GM21526 (cell line): ENCODE measurements at regions not wholly inside any gene's neighbourhood (a gene's known extent, or its start where the extent isn't known, plus 50 kb on each side); places are given as distances from the start of the nearest gene placed in this dataset.

Source experiments
- ATAC-seq: cut with Tn5 transposase; IDR thresholded peaks from one replicate; pipeline ENCODE4 v1.9.1; 2021; ENCODE audit warnings: moderate library complexity; ENCODE audit not compliant: unreplicated experiment, low FRiP score

DNA sequence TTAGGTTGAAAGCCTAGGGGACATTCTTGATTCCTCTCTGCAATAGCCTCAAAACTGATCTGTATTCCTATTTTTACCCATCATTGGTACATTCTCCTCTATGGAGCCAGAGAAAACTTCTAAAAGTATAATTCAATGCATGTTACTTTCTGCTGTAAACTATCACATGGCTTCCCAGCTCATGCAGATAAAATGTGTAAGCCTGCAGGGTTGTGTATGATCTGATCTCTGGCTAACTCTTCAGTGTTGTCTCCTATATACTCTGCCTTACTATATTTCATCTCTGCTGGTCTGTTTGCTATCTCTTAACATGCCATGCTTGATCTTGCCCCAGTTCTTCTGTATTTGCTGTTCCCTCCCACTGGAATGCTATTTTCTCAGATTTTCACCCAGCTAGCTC lies 323.3 kb upstream of the RSPO3 start:
- ATAC-seq, result no peak

DNA sequence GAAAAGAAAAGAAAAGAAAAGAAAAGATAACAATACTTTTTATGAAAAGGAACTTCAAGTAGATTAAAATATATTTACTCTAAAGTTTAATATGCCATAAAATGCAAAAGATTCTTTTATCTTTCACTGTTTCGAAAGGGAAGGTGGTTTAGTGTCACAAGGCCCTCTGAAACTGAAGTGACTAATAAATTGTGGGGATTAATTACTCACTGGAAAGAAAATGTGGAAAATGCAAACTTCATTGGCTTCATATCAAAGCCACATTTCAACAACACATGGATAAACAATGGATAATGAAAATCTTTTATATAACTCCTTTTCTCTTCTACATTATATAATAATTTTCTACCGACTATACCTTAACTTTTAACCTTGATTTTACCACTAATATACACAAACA lies 320.5 kb upstream of the RSPO3 start:
- ATAC-seq, result no peak

DNA sequence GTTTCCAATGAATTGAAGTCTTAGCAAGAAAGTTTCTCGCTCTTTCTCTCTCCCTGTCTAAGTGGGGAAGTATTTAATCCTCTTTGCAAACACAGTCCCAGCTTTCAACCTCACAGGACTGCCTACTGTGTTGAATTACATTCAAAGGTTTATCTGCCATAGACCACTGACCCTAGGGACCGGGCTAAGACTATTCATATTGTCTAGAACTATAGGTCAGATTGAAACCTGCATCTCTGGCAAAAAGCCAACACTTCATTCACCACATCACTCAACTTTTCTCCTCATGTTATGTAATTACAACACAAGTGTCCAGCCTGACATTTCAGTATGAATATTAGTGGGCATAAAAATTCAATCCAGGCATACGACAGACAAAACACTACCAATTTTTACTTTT lies 314.7 kb upstream of the RSPO3 start:
- ATAC-seq, result no peak

DNA sequence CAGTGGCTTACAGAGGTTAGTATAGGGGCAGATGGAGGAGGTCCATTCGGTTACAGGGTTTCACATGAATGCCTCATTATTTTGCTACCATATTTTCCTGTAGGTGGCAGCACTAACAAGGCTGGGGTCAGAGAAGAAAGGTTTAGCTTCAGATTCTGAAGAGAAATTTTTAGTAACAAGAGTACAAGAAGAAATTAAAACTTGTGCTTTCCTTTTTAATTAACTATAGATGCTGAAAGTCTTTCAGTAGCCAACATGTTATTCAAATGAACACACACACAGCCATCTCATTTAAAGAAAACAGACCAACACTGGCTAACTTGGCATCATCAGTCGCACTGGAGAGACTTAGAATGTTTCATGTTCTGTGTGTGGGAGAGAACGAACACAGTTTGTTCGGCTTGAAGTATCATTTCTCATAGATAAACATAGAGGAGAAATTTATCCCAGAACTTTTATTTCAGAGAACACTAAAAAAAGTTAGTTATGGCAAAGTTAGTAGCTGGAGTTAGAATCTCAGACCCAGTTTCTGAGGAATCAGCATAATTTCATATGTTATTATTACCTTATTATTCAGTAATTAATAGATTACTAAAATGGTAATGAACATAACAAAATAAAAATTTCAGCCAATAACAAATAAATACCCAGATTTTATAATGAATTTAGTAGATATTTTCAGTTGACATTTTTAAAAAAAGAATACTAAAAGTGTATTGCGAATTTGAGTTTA lies 314.0 kb upstream of the RSPO3 start:
- ATAC-seq, result peak; percentile 92

DNA sequence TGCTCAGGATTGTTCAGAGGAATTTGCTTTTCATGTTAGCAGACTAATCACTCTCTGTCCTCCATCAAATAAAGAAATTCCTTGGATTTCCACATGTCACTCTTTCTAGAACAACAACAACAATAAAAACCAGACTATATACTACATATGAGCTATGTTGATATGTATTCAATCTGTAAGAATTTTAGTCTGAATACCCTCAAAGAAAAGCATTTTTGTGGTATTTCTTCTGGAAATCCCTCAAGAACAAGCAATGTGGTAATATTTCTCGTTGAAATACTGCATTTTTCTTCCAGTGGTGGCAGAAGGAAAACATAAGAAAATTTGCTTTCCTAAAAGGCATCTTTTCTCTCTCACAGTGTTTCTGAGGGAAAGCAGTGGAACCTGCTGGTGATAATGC lies 312.6 kb upstream of the RSPO3 start:
- no peak for ATAC-seq

DNA sequence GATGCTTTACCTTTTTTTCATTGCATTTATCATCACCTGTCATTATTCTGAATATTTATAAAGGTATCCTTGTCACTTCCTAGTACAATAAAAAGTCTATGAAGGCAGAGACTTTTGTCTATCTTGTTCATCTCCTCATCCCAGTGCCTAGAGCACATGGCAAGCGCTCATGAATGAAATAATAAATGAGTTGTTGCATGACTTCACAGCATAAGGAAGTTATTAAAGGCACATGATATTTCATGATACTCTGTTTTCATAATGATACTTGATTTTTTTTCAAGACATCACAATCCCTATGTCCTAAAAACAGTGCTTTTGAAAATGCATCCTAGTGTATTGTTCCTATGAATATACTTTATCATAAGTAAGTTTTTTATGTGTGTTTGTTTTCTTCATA lies 310.6 kb upstream of the RSPO3 start:
- no peak for ATAC-seq

DNA sequence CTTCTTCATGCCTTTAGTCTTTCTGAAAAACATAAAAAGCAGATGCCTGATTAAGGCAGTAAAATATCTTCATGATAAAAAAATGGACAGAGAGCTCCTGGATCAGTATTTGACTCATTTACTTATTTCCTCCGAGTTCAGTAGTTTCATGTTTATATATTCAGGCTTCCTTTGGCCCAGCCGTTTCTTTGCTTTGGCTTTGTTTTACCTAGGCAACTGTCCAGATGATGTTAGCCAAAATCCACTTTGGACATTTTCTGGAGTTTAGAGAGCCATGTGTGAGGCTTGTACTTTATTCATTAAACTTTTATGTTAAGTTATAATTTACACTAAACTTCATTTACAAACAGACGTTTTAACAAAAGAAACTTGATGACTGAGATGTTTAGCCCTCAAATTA lies 307.1 kb upstream of the RSPO3 start:
- no peak for ATAC-seq

DNA sequence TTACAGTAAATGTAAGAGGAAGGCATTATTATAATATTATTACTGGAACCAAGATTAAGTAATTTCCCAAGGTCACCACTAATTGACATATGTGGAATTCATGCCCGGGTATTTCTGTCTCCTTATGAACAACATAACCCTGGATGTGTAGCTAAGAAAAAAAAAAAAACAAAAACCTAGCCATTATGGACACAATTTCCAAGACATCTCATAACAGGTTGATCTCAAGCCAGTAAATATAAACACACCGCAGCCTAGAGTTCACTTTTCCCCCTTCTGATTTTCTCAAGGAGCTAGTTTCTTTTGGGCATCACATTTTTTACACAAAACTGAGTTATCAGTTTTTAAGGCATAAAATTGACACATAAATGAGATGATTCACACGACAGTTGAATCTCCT lies 306.5 kb upstream of the RSPO3 start:
- no peak for ATAC-seq

DNA sequence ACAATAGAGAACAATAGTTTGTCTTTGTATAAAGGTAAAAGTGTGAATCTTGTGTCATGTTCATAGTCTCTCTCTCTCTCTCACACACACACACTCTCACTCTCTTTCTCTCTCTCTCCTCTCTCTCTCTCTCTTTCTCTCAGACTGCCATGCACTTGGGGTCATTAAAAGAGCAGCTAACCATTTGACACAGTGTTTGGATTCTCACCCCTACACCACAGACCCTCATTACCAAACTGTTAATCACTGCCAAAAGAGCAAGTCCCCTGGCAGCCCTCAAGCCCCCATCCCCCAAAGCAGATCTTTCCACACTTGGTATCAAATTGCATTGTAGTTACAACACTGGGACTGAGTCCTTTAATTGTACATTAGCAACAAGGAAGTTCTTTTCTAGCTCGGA lies 305.8 kb upstream of the RSPO3 start:
- ATAC-seq, result no peak

DNA sequence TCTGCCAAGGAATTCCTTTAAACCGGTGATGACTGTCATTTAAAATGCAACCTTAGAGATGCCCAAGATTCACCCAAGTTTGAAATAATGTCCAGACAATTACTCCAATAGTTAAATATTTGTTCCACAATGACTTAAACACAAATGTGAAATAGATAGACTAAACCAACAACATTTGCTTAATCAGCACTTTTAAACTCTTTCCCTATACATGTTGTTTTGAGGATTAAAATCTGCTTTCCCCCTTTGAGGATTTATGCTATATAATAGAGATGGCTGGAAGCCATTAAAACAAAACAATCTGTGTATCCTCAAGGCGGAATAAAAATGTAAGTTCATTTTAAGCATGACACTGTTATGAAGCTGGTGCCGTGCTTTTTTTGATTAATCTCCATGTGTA lies 297.8 kb upstream of the RSPO3 start:
- no peak for ATAC-seq

DNA sequence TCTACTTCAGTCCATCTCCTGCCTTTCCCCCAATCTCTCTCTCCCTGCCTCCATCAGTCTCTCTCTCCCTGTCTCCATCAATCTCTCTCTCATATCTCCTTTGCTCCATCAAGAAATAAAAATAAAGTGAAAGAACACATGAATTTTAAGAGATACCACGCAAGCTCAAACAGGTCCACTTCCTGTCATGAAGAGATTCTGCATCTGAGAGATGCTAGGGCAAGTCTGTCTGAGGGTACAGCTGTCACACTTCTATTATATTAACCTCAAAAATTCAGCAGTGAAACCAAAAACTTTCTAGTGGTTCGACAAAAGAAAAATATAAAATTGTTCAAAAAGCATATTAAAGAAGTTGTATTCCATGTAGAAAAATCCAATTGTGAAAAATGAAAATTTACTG lies 296.8 kb upstream of the RSPO3 start:
- no peak for ATAC-seq

DNA sequence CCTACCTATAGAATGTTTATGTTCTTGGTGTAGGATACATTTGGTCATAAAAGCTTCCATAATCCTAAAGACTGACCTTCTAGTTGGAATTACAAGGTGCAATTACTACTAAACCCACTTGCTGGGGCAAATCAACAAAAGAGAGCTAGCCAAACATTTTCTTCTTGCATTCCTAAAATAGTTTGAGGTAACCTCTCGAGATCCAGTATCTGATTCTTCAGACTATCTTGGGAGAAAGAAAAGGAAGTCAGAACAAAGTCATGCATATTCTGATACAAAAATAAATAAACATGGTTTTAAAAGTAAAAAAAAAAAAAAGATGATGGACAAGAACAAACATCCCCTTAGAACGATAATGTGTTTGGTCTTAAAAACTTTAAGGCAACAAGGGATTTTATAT lies 294.2 kb upstream of the RSPO3 start:
- no peak for ATAC-seq

DNA sequence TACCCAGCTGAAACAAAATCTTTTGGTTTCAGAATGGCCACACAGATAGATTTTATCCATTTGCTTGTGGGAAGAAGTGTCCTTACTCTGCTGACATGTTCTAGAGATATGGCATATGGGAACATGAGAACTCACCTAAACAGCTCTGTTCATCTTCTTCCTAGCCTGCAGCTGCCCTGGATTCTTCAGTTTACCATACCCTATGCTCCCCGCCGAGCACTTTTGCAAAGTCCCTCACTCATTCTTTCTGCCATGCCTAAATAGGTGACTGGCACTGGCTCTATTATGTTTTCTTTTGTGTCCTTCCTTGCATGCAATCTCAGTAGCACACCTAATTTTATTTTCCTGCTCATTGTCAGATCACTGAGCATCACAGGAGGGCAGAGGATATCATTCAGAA lies 293.7 kb upstream of the RSPO3 start:
- no peak for ATAC-seq

DNA sequence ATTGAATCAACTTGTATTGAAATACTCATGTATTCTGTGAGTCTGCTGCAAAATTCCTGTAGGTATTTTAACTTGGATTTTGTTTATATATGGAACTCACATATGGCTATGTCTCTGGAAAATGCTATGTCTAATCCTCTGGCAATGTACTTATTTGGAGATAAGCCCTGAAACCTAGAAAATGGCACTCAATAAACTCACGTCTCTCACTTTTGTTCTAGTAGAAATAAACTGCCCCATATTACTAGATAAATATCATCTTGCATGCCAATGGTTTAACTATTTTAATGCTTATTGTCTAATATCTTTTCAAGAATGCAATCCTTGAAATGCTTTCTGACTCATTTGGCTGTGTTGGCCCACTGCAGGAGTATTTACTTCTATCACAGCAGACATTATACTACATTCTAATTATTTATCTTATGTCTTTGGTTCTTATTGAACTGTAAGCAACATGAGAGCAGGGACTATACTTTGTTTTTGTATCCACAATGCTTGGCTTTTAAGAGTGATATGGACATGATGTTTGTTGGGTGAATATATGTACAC lies 292.2 kb upstream of the RSPO3 start:
- ATAC-seq, result no peak

DNA sequence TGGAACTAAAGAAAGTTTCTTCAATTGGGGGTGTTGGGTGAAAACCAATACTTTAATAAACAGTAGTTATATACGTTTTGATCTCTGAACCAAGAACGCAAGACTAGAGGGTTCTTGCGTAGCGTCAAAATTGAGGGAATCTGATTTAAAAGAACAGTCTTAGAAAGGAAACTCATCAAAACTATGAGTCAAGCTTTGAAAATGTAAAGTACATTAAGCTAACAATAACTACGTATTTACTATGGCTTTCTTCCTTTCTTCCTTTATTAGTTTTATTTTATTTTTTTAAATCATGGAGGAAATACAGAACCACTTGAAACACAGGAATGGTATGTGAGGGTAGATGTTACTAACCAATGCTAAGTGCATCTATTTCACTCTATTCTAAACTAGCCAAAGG lies 287.0 kb upstream of the RSPO3 start:
- ATAC-seq, result no peak

DNA sequence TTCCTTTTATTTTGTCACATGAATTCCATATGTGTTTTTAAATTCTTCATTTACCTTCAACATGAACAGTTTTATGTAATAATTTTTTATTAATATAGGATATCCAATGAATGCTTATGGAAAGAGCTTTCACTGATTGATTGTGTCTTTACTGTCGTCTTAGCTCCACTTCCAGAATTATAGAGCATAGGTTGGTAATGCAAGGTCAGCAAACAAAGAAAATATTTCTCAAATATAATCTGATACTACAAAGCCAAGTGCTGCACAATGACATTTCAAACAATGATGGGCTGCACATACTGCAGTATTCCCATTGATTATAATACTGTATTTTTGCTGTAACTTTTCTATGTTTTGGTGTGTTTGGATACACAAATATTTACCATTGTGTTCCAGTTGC lies 275.7 kb upstream of the RSPO3 start:
- ATAC-seq, result no peak

DNA sequence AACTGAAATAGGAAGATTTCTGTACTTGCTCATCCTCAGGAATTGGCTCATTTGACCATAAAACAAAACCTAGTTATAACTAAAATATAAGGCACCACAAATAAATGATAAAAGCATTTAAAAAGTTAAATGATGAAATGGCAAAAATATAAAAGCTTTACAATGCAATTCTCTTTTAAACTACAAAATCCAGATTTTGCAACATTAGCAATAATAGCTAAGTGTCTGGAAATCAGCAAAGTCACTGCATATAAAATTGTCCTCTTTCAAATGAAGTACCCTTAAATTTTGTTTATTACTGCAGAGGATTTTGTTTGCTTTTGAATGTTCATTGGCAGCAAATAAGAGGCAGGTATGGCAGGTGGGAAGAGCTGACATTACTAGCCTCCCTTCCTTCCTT lies 270.4 kb upstream of the RSPO3 start:
- ATAC-seq, result no peak

DNA sequence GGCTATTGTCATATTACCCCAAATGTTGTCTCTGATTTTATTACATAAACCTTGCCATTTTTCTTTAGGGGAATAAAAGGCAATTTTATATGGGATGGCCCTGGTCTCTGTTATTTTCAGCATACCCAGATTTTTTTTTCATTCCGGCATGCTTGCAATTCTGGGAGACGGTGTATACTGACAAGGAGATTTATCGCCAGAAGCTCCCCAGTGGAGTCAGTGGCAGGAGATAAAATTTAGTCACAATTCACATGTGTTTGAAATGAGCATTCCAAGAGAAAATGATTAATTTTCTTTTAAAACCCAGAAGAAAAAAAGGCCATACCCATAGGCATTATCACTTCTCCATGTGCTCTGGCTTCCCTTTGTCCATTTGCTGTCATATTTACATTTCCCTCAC lies 250.8 kb upstream of the RSPO3 start:
- ATAC-seq, result no peak

DNA sequence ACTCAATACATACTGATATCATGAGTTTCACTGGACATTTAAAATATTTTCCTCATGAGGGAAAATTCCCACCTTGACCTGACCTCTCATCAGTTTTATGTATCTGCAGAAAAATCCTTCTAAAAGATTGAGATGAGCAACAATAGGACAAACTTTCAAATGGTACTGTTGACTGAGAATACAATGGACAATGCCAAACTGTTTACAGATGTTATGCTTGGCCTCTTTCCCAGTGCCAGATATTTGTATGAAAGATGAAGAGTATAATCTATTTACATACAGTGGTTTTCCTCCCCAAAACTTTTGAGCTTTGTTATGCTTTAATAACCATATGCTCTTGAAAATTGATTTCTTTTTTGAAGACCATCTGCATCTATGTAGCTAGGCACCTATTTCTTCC lies 245.1 kb upstream of the RSPO3 start:
- ATAC-seq, result no peak

DNA sequence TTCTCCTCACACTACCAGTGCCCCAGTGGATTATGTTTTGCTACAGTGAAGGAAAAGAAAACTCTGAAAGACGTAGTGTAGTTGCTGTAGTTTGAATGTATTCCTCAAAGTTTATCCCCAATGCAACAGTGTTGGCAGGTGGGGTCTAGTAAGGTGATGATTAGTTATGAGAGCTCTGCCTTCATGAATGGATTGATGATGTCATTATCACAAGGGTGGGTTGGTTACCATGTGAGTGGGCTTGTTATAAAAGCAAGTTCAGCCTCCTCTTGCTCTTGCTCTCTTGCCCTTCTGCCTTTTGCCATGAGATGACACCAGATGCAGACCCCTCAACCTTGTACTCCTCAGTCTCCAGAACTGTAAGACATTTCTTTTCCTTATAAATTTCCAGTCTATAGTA lies 244.7 kb upstream of the RSPO3 start:
- no peak for ATAC-seq

DNA sequence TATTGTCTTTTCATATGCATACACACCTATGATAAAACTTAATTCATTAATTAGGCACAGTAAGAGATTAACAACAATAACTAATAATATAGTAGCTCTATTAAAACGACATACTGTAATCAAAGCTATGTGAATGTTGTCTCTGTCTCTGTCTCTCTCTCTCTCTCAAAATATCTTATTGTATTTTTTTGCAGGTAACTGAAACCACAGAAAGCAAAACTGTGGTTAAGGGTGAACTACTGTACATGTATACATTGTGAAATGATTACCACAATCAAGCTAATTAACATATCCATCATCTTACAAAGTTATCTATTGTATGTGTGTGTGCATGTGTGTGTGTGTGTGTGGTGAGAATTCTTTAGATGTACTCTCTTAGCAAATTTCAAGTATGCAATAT lies 242.0 kb upstream of the RSPO3 start:
- ATAC-seq, result no peak

DNA sequence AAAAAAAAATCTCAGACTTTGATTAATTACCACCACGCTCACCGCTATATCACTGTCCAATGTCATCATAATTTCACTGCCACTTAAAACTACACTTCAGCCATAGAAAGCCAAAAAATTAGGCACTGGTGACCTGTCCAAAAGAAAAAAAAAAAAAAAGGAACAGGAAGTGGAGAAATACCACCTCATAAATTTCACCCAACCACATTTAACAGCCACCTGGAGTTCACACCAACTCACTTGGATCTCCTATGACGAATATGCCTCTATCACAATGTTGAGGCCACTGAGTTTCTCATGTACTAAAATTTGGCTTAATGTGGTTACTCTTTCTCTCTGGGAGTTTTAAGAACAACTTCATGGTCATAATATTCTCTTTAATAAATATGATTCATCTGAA lies 237.5 kb upstream of the RSPO3 start:
- ATAC-seq, result no peak

DNA sequence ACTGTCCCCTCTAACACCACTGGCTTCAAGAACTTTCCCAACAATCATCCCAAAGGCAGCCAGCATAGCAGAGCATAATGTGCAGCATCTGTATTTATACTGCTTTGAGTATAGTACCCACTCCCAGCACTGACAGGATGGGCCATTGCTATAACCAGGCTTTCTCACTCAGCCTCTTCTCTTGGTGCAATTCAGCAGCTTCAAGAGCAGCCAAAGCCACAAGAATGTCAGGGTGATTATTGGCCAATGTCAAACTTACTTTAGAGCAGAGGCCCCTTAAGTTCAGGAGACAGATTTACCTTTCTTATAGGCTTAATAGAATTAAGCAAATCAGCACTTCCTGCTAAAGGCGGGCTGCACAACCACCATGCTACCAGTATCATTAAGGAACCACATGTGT lies 232.4 kb upstream of the RSPO3 start:
- no peak for ATAC-seq
